AG08396 (cell line): ENCODE measurements at regions not wholly inside any gene's neighbourhood (a gene's known extent, or its start where the extent isn't known, plus 50 kb on each side); places are given as distances from the start of the nearest gene placed in this dataset.

Experiments
- DNase-seq: peaks from one replicate; pipeline ENCODE4 v3.0.0; 2012; ENCODE audit warnings: low spot score, mixed read lengths

DNA sequence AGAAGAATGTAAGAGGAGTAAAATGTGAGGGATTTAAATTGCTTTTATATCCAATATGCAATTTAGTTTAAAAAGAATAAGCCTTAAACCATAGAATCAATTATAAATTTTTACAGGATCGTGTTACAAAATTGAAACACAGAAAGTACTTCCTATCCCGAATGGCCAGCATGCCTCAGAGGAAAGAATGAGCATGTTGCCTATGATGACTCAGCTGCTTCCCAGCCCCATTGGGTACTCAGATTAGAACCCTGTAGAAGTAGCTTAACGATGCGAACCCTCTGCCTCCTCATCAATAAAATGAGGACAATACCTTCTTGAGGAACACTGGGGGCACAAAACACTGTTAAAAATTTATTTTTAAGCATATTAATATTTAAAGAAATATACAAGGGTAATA is 113.4 kb upstream of the CDK1 start:
- DNase-seq: no peak

- no peak for DNase-seq
Observed at GRCh38 chr10:60663850-60664249, 114.4 kb upstream of the CDK1 start.

DNA sequence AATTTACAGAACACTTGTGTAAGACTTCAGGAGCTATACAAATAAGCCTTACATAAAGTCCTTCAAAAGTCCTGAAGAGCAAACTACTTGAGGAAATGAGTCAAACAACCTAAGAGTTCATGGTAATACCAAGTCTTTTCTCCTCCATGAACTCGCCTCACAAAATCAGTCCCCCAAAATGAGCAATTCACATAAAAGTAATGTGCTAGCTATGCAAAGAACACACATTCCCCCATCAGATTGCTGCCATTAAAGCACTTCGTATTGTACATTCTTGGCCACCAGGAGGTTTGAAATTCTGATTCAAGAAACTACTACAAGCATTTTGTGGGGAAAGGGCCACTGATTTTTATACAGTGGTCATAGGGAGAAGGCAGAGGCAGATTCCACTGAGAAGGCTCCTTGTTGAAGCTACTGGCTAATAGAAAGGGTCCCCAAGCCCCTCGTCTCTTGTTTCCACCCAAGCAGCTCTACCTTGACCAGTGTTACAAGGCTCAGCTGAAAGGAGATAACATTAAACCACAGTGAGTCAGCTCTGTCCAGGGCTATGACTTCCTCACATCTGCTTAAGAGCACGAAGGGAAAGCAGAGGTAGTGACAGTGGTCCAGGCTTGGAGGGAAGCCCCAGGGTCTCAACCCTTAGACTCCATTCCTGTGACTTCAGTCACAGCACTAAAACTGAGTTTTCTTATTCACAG is 115.2 kb upstream of the CDK1 start:
- DNase-seq: no peak

DNA sequence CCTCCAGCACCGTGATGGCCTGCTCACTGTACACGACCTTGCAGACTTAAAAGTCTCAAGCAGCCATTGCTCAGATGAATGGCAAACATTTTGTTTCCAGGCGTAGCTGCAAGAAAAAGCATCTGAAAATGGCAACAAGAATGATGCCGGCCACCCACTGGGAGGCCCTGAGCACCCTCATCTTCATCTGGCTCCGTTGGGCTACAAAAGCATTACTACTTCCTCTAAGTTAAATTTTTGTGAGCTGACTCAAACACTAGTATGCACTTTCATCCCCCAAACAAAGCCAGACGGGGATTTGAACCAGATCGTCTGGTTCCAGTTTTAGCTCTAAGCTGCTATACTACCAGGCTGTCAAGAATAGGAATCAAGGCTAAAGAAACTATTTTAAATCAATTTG is 116.6 kb upstream of the CDK1 start:
- DNase-seq: no peak

DNA sequence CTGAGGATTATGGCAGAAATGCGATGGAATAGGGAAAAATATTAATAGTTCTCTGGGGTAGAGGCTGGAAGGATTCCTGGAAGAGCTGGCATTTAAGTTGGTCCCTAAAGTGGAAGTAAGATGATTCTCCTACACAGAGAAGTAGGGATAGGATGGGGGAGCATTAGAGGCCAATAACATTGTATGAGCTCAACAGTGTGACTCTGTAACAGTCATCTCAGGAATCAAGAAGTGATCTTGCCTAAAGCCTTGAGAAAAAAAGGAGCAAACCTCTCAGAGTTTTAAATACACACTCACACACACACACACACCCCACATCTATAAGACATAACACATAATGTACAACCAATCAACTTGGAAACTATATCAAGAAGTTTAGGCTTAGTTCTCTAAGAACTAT is 117.7 kb upstream of the CDK1 start:
- no peak for DNase-seq

DNA sequence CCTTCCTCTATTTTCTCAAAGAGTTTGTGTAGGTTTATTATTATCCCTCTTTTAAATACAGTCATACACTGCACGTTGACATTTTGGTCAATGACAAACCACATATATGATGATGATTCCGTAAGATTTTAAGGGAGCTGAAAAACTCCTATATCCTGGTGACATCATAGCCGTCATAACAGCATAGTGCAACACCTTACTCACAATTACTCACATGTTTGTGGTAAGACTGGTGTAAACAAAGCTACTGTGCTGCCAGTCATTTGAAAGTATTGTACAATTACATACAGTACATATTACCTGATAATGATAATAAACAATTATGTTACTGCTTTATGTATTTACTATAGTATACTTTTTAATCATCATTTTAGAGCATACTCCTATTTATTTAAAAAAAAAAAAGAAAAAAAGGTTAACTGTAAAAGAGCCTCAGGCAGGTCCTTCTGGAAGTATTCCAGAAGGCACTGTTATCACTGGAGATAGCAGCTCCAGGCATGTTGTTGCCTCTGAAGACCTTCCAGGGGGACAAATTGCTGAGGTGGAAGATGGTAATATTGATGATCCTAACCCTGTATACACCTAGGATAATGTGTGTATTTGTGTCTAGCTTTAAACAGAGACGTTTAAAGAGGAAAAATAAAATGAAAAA is 123.3 kb upstream of the CDK1 start:
- no peak for DNase-seq

DNA sequence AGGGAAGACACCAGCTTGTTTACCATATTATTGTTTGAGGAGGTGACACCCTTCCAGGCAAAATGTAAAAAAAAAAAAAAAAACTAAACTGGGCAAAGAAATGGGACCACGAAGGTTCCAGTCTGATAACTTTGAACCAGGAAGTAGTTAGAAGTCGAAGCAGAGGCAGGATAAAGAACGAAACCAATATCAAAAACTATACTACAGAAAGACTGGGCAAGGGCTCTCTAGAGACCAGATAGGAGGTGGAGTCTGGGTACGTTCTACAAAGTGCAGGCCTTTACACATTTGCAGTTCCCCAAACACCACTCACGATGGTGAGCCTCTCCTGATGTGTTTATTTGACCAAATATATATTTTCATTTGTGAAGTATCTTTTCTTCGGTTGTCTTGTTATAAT is 125.7 kb upstream of the CDK1 start:
- no peak for DNase-seq

GRCh38 chr10:60650378-60650800 is 127.9 kb upstream of the CDK1 start:
- no peak for DNase-seq

GRCh38 chr10:60649485-60650377 is 128.5 kb upstream of the CDK1 start:
- DNase-seq: no peak

- no peak for DNase-seq
Observed at GRCh38 chr10:60648761-60649160, 129.5 kb upstream of the CDK1 start.

DNA sequence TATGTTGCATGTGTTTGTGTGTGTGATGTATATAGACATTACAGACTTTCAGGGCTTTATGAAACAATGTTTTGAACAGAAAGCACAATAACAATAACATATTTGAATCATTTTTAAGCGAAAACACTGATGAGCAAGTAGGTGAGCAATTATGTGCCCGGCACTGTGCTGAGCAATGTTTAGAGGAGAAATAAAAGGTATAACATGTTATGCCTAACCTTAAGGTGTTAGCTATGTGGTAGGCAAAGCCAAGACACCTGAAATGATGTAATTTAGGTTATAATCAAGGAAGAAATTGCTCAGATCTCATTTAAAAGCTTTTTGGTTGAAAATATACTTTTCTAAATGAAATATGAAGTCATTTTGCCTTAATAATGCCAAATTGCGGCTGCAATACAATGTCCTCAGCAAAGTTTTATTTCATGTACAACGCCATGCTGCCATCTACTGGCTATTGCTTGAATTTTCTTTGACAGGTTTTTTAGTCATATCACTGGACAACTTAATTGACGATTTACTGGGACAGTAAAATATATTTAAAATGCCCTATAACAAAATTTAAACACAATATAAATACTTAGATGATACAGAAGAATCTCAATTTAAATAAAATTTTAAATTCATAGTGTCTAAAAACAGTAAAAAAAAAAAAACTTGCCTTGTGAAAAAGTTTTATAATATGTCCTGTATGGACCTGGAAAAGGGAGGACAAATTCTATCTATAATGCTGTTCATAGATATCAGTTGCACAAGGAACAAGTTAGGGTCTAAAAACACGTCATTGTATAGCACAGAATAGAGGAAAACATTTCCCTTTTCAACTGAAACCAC is 131.1 kb upstream of the CDK1 start:
- DNase-seq: peak; percentile 15

GRCh38 chr10:60645980-60646379 is 132.3 kb upstream of the CDK1 start:
- DNase-seq: no peak

DNA sequence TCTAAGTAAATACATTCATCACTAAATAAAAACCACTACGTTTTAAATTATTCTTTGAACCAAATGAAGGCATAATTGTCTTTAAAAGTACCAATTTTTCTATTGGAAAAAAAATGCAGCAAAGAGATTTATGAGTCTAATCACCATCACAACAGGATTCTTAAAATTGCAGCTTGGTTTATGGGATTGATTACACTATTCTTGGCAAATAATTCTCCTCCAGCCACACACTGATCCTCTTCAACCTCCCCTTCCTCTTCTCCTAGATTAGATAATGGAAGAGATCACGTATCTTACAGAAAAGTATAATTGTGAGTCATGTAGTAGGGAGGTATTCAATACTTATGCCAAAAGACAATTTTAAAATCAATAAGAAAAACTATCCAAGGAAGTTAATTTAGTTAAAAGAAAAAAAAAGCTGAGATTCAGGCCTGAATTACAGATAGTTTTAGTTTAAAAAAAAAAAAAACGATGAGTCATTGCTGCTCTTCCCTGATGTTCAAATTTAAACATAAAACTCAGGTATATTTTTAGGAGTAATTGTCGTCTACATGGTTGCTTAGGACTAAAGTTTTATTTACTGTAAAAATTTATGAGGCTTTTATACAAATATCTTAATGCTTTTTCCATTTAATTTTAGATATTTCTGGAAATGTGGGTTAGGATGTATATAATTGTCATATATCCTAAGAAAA is 133.7 kb upstream of the CDK1 start:
- no peak for DNase-seq

DNA sequence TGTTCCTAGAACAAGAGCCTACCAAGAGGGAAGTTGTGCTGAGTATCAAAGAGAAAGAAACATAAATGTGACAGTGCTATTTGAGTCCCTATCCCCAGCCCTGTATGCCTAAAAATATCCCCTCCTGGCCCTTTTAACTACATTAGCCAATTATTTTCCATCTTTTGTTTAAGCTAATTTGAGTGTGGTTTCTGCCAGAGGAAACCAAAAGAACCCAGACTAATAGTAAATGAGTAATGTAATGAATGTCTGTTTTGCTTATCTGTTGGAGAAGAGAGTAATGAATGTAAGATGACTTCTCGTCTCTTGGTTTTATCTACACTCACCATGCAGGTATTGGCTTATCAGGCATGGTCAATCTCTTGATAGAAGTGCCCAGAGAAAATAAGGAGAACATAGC is 134.4 kb upstream of the CDK1 start:
- no peak for DNase-seq

GRCh38 chr10:60629332-60629731 is 148.9 kb upstream of the CDK1 start:
- DNase-seq: no peak

DNA sequence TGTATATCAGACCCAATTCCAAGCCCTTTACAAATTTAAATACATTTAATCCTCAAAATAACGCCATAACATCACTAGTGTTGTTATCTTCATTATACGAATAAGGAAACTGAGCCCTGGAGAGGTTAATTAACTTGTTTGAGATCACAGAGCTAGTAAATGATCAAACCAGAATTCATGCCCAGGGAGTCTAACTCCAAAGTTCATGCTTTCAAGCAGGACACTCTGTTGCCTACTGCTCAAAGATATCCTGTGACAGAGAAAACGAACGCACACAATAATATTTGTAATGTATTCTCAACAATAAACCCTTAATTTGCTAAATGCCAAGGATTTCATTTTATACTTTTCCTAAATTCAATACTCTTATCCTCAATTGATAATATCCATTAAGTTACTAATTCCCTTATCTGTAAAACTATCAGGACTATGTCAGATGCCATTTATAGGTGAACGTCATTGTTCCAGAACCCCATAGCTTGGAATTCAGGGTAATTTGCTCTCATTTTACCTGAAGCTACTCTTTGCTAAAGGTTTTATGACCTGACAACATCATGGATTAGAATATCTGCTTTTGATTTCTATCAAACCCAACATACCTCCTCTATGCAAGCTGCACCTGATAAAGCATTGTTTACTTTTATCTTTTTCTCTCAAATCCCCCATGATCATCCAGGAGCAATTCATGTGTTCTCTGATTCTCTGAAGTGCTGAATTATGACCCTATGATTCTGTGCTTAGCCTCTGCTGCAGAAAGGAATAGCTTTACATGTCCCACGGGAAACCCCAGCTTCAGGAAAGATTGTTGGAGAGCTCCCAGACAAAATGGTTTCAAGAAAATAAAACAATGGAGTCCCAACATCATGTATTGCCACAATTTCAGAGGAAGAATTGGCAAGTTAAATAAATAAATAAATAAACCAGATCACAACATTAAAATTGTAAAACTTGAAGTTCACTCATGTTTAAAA is 150.2 kb upstream of the CDK1 start:
- no peak for DNase-seq

- DNase-seq: no peak
Observed at GRCh38 chr10:60626037-60626436, 152.2 kb upstream of the CDK1 start.

GRCh38 chr10:60623627-60624026 is 154.7 kb upstream of the CDK1 start:
- DNase-seq: no peak

DNA sequence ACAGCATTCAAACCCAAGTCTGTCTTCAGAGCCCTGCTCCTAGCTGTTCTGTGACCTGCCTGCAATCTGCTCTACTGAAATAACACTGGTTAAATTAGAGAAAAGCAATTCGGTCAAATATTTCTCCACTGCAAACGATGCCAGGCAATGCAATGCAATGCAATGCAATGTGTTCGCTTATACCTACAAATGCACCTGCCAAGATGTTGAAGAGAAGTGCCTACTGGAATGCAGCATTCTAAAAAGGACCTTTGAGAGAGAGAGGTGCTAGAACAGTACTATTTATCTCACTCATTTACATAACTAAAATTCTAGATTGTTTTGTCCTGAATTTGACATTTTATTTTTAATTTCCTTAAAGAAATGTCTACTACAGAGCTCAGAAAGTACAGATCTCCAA is 157.3 kb upstream of the CDK1 start:
- no peak for DNase-seq

DNA sequence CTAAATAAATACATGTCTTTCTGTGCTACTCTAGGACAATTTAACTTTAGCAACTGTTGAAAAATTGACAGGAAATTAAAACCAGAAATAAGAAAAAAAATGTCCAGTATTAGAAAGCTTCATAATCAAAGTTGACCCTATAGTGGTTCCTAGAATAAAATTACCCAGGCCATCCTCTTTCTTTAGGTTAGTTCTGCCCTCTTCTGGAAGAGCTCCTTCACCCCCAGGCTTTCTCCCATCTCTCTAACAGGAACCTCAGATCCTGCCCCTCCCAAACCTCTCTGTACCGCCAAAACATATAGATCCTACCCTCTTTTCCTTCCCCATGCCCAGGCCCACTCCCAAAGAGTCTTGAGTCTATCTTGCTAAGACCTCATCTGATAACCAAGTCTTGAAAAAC is 159.4 kb upstream of the CDK1 start:
- no peak for DNase-seq
